KG1 (cell line): ENCODE measurements at regions not wholly inside any gene's neighbourhood (a gene's known extent, or its start where the extent isn't known, plus 50 kb on each side); places are given as distances from the start of the nearest gene placed in this dataset.

ENCODE experiments used
- DNase-seq: peaks from one replicate; lab custom pipeline; 2025; lab: John Stamatoyannopoulos, UW

DNA sequence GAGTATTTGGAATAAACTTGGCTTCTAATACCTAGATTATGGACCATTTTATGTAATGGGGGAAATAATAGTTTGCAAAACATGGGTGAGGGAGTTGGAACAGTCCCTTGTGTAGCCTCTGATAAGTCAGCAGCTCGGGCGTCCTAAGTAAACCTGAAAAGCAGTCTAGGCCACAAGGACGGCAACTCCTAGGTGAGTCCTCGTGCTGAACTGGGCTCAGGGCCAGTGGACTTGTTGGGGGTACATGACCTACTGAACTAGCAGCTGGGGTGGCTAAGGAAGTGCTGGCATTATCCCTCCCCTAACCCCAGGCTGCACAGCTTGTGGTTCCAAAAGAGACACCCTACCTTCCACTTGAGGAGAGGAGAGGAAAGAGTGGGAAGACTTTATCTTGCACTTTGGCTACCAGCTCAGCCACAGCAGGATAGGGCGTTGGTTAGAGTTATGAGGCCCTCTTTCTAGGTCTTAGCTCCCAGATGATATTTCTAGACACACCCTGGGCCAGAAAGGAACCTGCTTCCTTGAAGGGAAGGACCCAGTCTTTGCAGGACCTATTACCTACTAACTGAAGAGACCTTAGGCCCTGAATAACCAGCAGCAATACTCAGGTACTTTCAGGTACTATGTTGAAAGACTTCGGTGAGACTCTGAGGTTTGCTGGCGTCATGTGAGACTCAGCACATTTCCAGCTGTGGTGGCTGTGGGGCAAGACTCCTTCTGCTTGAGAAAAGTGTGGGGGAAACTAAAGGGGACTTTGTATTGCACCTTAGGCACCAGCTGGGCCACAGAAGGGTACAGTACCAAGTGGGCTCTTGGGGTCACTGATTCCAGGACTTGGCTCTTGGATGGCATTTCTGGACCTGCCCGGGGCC, 71.0 kb downstream of the AQP4 start:
- no peak for DNase-seq

DNA sequence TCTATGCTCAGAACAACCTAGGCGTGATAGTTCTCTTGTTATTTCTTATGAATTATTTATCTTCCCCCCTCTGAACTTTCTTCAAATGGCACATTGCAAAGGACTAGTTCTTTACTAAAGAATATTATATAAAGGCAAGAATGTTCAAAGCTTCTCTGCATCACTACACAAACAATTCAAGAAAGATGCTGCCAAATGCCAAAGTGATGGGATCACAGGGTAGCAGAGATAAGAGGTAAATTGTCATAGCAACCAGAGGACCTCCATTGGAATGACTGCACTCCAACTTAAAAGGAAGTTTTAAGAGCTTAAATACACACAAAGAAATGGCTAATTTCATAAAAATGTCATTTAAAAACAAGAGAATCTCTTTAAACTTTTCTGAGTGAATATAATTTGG, 72.8 kb downstream of the AQP4 start:
- DNase-seq, result no peak

DNA sequence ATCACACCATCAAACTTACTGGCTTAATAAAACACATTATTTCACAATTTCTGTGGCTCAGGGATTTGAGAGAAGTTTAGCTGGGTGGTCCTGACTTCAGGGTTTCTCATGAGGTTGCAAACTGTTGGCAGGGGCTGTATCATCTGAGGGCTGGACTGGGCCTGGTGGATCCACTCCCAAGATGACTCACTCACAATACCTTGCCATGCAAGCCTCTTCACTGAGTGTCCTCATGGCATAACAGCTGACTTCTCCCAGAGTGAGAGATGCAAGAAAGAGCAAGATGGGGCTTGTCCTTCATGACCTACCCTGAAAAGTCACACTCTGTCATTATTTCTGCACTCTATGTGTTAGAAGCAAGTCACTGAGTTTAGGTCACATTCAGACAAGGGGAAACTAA, 73.8 kb downstream of the AQP4 start:
- DNase-seq, result no peak

DNA sequence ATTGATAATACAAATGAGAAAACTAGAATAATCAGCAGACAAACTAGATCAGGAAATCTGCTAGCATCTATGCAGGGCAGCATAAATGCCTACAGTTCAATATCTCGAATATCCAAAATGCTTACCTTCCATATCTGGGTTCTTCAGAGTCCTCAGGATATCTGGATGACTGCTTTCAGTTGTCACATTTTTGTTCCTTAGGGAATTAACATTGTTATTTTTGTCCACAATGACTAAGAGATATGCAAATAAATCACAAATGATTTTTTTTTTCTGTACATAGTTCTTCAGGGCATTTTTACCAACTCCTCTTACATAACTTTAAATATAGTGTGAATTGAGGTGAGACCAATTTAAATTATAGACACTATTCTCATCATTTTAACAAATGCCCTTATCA, 80.9 kb downstream of the AQP4 start:
- DNase-seq, result no peak

DNA sequence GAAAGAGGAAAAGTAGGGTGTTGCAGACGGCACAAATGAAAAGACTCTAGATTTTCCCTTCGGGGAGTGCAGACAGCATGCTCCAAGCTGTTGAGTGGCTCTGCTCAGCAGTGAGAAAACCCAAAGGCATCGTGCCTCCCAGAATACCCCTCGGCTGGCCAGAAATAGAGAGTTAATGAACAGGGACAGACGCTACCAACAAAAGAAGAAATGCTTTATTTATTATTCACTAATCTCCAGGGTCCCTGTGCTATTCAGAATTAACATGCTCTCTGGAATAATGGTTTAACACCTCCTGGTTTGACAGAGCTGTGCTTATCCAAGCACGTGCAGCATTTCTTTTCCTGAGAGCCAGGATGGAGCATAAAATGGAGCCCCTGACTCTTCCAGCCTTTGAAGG, 82.3 kb downstream of the AQP4 start:
- no peak for DNase-seq

DNA sequence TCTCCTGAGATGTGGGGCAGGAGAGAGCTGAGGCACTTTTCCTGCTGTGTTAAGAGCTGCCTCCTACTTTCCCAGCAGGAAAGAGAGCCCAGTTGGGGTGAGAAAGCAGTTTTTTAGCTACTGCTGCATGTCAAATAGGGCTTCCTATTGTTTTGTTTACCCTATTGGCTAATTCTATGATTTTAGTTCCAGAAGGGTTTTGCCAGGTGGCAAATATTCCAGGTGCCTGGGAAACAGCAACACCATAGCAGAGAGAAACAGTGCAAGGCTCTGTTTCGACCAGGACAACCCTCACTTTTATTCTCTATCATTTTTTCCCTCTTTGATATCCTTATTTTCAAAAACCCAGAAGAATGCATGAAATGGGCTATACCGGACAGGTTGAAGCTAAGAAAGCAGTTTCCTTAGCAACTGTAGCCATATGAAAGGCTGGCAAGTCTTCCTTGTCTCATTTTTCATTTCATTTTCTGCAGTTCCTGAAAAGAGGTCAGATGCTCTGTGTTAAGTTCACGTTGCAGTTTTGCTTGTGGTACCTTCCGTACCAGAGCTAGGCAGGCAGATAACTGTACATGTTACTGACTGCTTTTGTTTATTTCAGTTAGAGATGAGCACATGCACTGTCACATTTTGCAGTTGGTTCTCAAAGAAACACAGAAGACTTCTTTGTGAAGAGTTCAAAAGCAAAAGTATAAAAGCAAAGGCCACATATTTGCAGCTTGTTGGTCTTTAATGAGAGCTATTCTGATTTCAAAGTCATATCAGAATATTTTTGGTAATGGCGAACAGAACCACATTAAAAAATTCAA, 84.8 kb downstream of the AQP4 start:
- no peak for DNase-seq

DNA sequence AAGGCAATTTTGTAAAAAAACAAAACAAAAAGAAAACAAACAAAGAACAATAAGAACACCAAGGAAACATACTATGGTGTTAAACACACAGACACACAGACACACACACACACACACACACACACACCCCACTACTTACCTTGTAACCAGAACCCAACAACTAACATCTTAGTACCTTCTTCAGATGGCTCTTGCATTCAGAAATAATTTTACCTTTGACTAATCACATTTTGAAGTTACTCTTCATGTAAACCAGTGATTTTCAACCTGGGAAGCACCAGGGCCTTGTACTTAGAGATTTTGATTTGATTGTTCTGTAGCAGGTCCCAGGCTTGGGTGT, 87.5 kb downstream of the AQP4 start:
- DNase-seq, result no peak

DNA sequence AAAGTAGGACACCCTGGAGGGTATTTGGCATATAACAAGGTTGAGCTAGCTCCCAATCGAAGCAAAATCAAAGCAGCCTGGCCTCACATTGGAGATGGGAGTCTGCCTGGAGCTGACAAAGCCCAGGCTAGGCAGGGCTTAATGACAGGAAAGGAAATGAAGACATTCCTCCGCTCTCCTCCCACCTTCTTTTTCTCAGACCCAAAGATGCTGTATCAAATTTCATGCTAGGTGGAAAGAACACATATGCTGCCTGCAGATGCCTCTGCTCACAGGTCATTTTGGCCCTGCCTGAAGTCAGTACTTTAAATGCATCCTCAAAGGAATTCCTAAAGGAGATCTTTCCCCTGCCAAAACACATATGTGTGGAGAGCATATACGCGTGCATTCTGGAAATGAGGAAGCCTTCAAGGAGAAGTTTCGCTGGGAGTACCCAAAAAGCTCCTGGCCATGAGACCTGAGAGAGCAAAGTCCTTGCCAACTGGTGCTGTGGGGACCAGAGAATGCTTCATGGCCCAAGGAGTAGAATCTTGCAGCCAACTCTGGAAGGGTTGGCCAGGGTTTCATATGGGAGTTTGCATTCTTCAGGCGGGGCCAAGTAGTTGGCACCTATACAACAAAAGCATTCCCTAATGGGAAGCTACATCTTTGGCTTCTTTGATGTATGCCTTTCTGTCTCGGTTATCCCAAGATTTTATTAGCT, 88.0 kb downstream of the AQP4 start:
- DNase-seq, result no peak

DNA sequence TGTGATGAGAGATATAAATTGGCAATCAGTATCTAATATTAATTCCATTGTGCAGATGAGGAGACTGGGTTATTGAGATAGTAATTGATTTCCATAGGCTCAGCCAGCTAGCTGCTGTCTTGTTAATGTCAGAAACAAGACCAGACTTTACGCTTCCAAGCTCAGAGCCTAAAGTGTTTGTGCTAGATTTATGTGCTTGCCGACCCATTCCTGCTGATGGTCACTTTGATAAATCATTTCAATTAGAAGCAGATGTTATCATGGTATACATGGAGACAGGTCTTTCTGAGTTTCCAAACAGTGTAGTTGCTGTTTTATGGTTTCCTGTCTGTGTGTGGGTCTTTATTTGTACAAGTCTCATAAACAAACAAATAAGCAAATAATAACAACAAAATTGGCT, 92.8 kb downstream of the AQP4 start:
- DNase-seq, result no peak

DNA sequence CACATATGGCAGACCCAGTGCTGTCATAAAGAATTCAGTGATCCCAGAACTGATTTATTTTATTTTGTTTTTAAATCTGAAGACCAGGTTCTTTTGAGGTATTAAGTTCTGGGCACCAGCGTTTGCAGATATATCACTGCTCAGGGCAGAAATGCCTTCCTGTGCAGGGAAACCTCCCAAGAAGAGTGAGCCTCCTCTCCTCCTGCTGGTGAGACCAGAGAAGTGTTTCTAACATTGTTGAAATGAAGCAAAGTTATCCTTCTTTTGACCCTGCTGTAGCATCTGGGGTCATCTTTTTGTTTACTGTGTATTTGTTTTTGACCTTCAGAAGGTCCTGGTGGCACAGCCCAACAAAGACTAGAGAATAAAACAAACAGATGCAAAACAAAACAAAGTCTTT, 94.0 kb downstream of the AQP4 start:
- no peak for DNase-seq

DNA sequence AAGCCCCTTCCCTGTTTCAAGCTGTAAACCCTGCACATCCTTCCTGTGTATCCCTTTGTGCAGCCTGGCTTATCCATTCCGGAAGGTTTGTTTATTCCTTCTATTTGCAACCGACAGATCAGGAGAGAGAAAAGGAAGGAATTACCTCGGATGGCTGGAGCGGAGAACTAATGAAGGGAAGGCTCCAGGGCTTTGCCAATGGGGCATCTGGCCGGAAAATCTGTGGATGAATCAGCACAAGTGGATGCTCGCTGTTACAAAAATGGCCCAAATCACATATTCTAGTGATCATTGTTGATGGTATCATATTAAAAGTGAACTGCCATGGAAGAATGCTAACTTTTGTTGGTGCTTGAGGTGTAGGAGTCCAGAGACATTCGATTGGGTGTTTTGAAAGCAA, 97.1 kb downstream of the AQP4 start:
- DNase-seq, result no peak

DNA sequence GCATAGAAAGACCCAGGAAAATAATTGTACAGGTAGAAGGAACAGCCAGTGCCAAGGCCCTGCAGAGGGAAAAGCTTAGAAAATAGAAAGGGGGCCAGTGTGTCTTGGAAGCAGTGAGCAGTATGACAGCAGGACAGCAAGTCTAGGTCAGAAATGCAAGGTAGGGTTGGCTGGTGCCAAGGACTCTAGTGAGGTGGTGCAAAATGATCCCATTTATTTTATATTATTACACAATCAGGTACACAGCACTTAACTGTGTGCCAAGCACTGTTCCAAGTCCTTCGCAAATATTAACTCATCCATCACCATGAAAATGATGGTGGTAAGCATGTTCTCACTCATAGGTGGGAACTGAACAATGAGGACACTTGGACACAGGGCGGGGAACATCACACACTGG, 100.0 kb downstream of the AQP4 start:
- DNase-seq, result no peak

DNA sequence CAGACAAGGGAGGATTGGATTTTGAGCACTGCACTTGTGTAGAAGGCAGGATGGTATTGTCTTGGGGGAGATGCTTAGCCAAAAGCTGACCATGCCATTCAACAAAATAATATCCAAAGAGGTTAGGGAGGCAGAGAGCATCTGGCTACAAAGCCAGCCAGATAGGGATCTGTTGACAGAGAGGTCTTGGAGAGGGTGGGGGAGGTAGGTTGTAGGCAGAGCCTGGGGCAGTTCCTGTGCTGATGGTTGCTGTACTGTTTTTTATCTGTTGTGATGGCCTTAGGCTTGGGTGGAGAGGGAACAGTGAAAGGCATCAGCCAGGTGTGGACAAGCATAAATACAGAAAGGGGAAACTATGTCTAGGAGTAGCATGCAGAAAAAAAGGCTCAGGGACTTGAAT, 100.9 kb downstream of the AQP4 start:
- no peak for DNase-seq

DNA sequence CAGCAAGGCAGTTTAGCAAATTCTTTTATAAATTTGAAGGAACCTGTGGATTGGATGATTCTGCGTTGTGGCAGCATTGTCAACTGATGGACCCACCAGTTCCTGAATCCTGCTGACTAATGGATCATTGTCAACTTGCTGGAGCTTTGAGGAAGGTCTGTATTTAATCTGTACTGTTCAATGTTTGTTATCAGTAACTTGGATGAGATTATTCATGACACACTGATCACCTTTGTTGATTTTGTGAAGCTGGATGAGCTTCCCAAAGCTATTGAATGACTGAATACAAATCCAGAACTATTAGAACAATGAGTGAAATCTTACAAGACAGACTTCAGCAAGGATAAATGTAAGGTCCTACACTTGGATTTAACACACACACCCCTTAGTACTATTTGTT, 101.3 kb downstream of the AQP4 start:
- DNase-seq, result no peak

DNA sequence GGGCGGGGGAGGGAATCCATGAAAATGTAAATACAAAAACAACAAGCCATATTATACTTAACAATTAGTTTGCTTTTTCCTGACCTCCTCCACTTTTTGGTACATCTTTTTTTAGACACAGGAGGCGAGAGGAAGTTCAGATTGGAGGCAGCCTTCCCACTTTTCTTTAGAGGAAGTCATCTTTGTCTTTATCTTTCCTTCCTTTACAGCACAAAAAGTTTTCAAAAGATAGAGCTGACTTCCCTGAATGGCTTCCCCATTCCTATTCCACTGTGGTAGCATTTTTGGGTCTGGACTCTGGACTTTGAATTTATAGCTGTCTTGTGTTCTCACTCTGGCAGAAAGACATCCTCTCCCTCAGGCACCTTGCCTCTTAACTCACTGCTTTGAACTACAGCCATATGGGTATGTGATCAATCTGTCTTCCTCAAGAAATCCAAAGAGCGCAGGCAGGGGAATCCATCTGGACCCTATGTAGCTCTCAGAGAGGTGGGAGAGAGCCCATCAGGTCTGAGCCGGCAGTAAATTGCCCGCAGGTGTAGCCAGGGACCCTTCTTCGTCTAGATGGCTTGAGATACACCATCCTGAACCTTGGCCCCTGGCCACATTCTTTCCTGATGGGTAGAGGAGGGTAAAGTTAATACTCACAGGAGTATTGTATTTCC, 101.9 kb downstream of the AQP4 start:
- DNase-seq, result no peak

DNA sequence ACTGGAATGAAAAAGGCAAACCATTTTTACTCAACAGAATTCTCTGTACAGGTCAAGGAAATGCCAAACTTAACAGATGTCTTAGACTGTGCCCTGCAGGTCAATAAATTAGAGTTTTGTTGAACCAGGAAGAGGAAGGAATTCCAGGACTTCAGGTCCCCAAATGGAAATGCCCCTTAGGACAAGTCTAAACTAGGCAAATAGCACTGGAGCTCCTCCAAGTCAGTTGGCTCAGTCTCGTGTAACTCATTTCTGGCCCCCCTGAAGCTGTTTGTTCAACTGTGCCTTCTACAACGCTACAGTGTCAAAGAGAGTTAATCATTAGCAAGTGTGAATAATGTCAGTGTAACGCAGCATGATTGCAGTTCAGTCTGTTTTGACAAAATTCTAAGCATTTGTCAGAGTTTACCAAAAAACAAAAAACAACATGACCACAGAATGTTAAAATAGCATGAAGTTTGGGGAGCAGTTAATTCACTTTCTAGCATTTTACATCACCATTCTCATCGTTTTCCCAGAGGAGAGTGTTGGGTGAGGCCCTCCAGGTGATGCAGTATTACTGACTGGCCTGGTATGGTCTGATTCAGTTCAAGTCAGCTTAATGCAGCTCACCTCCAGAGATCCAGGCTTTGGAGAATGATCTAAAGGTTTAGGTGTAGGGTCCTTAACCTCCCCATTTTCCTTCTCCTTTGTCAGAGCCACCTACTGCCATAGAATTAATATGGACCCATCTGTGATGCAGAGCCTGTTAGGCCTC, 108.1 kb downstream of the AQP4 start:
- DNase-seq, result no peak

DNA sequence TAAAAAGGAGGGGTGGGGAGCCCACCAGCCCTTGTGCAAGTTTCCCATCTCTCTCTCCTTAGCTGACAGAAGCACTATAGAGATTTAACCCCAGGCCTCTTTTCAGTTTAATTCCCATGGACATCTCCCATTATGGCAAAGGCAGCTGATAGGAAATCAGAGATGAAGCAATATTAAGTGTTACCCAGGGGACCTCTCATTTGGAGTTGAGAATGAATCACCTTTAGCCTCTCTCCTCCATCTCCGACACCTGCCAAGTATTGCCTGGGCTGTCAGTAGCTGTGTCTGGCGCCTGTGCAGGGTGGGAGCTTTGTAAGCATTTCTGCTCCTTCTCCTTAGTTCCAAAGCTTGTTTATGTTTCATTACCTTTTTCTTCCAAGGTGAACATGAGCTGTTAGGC, 109.0 kb downstream of the AQP4 start:
- no peak for DNase-seq

DNA sequence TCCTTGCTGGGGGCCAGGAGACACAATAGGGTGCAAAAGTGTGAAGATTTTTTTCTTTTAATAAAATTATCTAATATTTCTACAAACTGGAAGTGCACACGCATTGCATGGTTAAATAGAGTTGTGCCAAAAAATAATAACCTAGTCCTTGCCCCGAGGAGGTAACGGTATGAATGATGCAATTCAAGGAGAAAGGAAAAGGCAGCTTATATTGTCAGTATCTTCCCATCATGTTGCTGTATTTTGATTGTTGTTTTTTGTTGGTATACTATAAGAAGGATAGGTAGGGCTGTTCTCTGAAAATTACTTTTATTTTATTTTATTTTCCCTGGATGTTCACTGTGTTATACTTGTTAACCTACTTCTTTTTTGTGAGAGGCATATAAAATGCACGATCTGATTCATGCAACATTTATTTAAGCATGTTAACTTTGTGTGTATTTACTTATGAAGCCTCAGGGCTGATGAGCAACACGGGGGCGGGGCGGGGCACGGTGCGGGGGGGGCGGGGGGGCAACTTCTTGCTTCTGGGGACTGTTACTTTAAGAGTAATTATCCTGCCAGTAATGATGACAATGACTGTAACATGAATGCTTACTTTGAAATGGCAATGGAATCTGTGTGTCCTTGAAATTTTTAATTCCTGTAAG, 118.6 kb downstream of the AQP4 start:
- DNase-seq, result no peak

DNA sequence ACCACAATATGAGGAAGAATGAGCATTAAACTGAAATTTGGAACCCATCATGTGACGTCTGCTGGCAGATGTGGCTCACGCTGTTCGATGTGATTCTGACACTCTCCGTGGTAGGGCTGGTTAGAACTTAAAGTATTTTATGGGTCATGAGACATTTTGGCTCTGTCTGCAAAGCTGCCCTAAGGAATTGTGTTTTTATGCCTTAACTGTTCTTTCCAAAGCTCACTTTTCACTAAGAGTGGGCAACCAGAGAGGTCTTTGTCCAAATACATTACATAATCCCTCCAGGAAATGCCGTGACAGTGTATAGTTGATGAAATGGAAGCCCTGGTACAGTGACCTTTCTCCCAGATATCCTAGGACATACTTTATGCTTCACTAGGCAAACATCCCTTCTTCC, 119.1 kb downstream of the AQP4 start:
- no peak for DNase-seq

DNA sequence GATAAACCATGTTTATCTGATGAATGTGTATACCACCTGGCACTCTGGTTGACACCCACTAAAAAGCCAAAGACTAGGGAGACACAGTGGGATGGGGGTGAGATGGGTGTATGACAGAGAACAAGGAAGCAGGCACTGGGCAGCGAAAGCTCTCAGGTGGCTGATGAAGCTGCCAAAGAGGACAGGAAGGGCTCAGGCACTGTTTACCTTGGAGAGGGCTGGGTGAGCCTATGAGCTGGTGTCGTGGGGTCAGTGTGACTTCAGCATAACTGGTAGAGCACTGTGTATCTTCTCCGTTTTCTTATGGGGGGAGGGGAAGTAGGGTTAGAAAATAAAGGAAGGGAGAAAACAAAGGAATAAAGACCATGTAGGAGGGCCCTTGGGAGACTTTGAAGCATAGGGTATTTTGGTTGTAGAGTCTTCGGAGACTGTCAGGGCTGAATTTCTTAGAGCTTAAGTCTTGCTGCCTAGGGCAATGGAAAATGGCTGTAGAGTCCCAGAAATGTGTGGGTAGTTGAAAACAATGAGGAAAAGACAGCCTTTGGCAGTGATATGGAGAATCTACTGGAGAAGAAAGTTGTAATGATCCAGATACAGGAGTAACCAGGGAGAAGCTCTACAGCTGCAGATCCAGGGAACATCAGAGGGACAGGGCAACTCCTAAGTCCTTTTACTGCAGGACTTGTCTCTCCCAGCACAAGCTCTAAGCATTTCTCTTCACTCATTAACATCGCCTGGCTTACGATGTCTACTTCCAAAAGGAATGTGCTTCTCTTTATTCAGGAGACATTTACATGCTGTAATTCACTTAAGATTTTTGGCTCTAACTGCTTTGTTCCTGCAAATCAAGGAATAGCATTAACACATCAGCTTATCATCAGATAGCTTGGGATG, 120.0 kb downstream of the AQP4 start:
- no peak for DNase-seq
